A673 (cell line): ENCODE measurements at regions not wholly inside any gene's neighbourhood (a gene's known extent, or its start where the extent isn't known, plus 50 kb on each side); places are given as distances from the start of the nearest gene placed in this dataset.
A peak's percentile ranks its signal among the peaks of the same experiment; 100 is the strongest.

Experiments used
- BruUV-seq: library from RNA; stranded (reverse); fragments of 400-500 nt; replicated peaks from 2 replicates; lab custom pipeline; 2021; lab: Mats Ljungman, UMichigan
- CTCF ChIA-PET: fragments of 300-600 bp; sonication (Branson Sonifier 250); formaldehyde crosslinking; loops from one replicate; lab custom pipeline; 2022; ENCODE audit warnings: antibody characterized with exemption; lab: Charles Lee
- POLR2A ChIA-PET: fragments of 300-600 bp; sonication (Branson Sonifier 250); formaldehyde crosslinking; loops from one replicate; lab custom pipeline; 2022; ENCODE audit warnings: antibody characterized with exemption; ENCODE audit not compliant: low non-redundant PET; lab: Charles Lee
- DNase-seq: peaks from one replicate; pipeline ENCODE4 v3.0.0-alpha.2; 2015; ENCODE audit warnings: low spot score
- H3K27ac ChIP-seq: fragments of 200-600 bp; sonication (generic); 2 replicates; pipeline ENCODE4 v1.5.1; 2016; ENCODE audit warnings: mixed run types, low read depth, mild to moderate bottlenecking, mixed read lengths, antibody characterized with exemption, low read length; ENCODE audit not compliant: poor library complexity, severe bottlenecking
- H3K27me3 ChIP-seq: fragments of 200-600 bp; sonication (generic); replicated peaks from 2 replicates; pipeline ENCODE4 v1.6.1; 2017; ENCODE audit warnings: mixed run types, low read depth, mild to moderate bottlenecking, mixed read lengths, antibody characterized with exemption, low read length; ENCODE audit not compliant: insufficient read depth, poor library complexity
- H3K36me3 ChIP-seq: fragments of 200-600 bp; sonication (generic); 2 replicates; pipeline ENCODE4 v1.6.1; 2016; ENCODE audit warnings: mixed run types, mild to moderate bottlenecking, mixed read lengths, antibody characterized with exemption, low read length; ENCODE audit not compliant: insufficient read depth, poor library complexity, severe bottlenecking
- H3K4me1 ChIP-seq: fragments of 200-600 bp; sonication (generic); 2 replicates; pipeline ENCODE4 v1.6.1; 2017; ENCODE audit warnings: mixed run types, mild to moderate bottlenecking, mixed read lengths, antibody characterized with exemption, low read length; ENCODE audit not compliant: insufficient read depth, poor library complexity, severe bottlenecking
- H3K4me3 ChIP-seq: fragments of 200-600 bp; sonication (generic); 2 replicates; pipeline ENCODE4 v1.5.1; 2016; ENCODE audit warnings: low read depth, mixed run types, mild to moderate bottlenecking, mixed read lengths, low read length; ENCODE audit not compliant: poor library complexity, severe bottlenecking
- H3K9me3 ChIP-seq: fragments of 200-600 bp; sonication (generic); 2 replicates; pipeline ENCODE4 v1.6.1; 2016; ENCODE audit warnings: mixed run types, low read depth, mild to moderate bottlenecking, mixed read lengths, antibody characterized with exemption, low read length; ENCODE audit not compliant: poor library complexity, severe bottlenecking
- EZH2 ChIP-seq: fragments of 200-600 bp; sonication (generic); IDR thresholded peaks from 2 replicates; pipeline ENCODE4 v1.6.1; 2017; ENCODE audit warnings: borderline replicate concordance, low read depth, mild to moderate bottlenecking, mixed read lengths, antibody characterized with exemption, low read length; ENCODE audit not compliant: poor library complexity, severe bottlenecking
- intact Hi-C: fragments of 100-400 bp; cut with micrococcal nuclease; formaldehyde crosslinking; loops from one replicate; pipeline ENCODE4 v1.10.0; 2022; ENCODE audit not compliant: unreplicated experiment
- TF ChIP-seq, protein P1 (sequence below): fragments of 300-800, 200-600 bp; sonication (generic); conservative IDR thresholded peaks from 2 replicates; pipeline ENCODE4 v1.5.1; 2017; ENCODE audit warnings: low read depth, mild to moderate bottlenecking, antibody characterized with exemption, low read length, moderate library complexity, mixed read lengths

- ChIA-PET POLR2A (no interaction called here), CTCF (no interaction called here)
- Histone ChIP-seq H3K4me3 (no peak overlapping the region), H3K27ac (peak overlapping the region; percentile 85), H3K36me3 (no peaks in the 10 kb centered on the region), H3K9me3 (no peaks in the 10 kb centered on the region), H3K27me3 (no peaks in the 10 kb centered on the region), H3K4me1 (peaks cover 89% of the 10 kb centered on the region)
- TF ChIP-seq, protein P1, sequence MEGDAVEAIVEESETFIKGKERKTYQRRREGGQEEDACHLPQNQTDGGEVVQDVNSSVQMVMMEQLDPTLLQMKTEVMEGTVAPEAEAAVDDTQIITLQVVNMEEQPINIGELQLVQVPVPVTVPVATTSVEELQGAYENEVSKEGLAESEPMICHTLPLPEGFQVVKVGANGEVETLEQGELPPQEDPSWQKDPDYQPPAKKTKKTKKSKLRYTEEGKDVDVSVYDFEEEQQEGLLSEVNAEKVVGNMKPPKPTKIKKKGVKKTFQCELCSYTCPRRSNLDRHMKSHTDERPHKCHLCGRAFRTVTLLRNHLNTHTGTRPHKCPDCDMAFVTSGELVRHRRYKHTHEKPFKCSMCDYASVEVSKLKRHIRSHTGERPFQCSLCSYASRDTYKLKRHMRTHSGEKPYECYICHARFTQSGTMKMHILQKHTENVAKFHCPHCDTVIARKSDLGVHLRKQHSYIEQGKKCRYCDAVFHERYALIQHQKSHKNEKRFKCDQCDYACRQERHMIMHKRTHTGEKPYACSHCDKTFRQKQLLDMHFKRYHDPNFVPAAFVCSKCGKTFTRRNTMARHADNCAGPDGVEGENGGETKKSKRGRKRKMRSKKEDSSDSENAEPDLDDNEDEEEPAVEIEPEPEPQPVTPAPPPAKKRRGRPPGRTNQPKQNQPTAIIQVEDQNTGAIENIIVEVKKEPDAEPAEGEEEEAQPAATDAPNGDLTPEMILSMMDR, result no peak
- TF ChIP-seq EZH2, result no peak
- intact Hi-C loops, result no loop called here
- no TSS peak for BruUV-seq
- DNase-seq, result no peak
These were observed 70.8 kb downstream of the DUSP6 start for GRCh38 chr12:89281539-89281867.

- Histone ChIP-seq H3K9me3 (no peaks in the 10 kb centered on the region), H3K27me3 (no peaks in the 10 kb centered on the region), H3K36me3 (no peaks in the 10 kb centered on the region), H3K27ac (peak overlapping the region; percentile 85), H3K4me3 (no peak overlapping the region), H3K4me1 (peaks cover 84% of the 10 kb centered on the region)
- peak; percentile 93 for DNase-seq
- intact Hi-C loops, result no loop called here
- BruUV-seq, result TSS peak; percentile 75
- CTCF ChIA-PET, result interaction anchor here (0.6 to 0.8 kb wide), 2 partner anchors 8 to 136 kb away, joined by 3 to 8 read pairs; no protein-coding TSS in a partner anchor
- TF ChIP-seq EZH2, result no peak
- TF ChIP-seq, protein P1, result no peak
- POLR2A ChIA-PET, result interaction anchor here (0.6 kb wide), 1 partner anchor 35 kb away, joined by 3 read pairs; no protein-coding TSS in a partner anchor
These were observed 71.3 kb downstream of the DUSP6 start for GRCh38 chr12:89280833-89281538.

DNA sequence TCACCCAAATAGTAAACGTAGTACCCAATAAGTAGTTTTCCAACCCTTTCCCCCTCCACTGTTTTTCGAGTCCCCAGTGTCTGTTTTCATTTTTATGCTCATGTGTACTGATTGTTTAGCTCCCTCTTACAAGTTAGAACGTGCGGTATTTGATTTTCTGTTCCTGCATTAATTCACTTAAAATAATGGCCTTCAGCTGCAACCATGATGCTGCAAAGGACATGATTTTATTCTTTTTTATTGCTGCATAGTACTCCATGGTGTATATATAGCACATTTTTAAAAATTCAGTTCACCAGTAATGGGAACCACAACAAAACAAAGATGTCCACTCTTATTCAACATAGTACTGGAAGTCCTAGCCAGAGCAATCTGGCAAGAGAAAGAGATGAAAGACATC lies 72.8 kb downstream of the DUSP6 start:
- Histone ChIP-seq H3K4me1 (peaks cover 69% of the 10 kb centered on the region), H3K4me3 (no peak overlapping the region), H3K27me3 (no peaks in the 10 kb centered on the region), H3K9me3 (no peaks in the 10 kb centered on the region), H3K36me3 (no peaks in the 10 kb centered on the region), H3K27ac (peak overlapping the region; percentile 85)
- intact Hi-C loops, result loop anchor here (1.0 to 10.0 kb wide), 7 partner anchors 29 to 262 kb away; partner anchors contain the start of genes GALNT4 and POC1B
- ChIA-PET POLR2A (interaction anchor here (0.6 kb wide), 2 partner anchors 73 to 519 kb away, joined by 3 to 4 read pairs; no protein-coding TSS in a partner anchor), CTCF (interaction anchor here (0.7 kb wide), 1 partner anchor 206 kb away, joined by 3 read pairs; no protein-coding TSS in a partner anchor)
- TF ChIP-seq, protein P1, result no peak
- no peak for TF ChIP-seq EZH2
- DNase-seq, result peak; percentile 41
- BruUV-seq, result TSS peak; percentile 28
